Ovary (tissue), 7 donors: ENCODE measurements at regions not wholly inside any gene's neighbourhood (a gene's known extent, or its start where the extent isn't known, plus 50 kb on each side); places are given as distances from the start of the nearest gene placed in this dataset.

Experiments used
- DNase-seq, 5 donors: peaks; one replicate each; pipeline ENCODE4 v3.0.0-alpha.2; 2019 to 2020
- H3K27ac ChIP-seq, 2 donors: fragments of 200-600 bp; one replicate each; pipeline versions ENCODE4 v1.5.1 to v1.8.0; 2019 to 2022
- H3K27me3 ChIP-seq: fragments of 200-600 bp; one replicate; pipeline ENCODE4 v1.8.0; 2022
- H3K36me3 ChIP-seq: fragments of 200-600 bp; sonication (generic); one replicate; pipeline ENCODE4 v1.5.1; 2019
- H3K4me1 ChIP-seq: one replicate; pipeline ENCODE4 v1.8.1; 2013; ENCODE audit warnings: mild to moderate bottlenecking, moderate library complexity; ENCODE audit not compliant: insufficient read depth
- H3K4me3 ChIP-seq: fragments of 200-600 bp; sonication (generic); one replicate; pipeline ENCODE4 v1.5.1; 2017
- H3K9me3 ChIP-seq, 2 donors: fragments of 200-600 bp in 1 of 2; sonication (generic) in 1 of 2; one replicate each; pipeline versions ENCODE4 v1.5.1 to v1.8.1; 2013 to 2019; ENCODE audit warnings: mild to moderate bottlenecking in 1 of 2, moderate library complexity in 1 of 2
- CTCF ChIP-seq, 3 donors: fragments of 450-650 bp in 2 of 3; fragments of 200-600 bp in 1 of 3; IDR thresholded peaks; one replicate each; pipeline versions ENCODE4 v1.5.1 to v1.8.0; 2016 to 2022; ENCODE audit warnings: antibody characterized with exemption in 3 of 3, mild to moderate bottlenecking in 1 of 3
- EP300 ChIP-seq: sonication (generic); formaldehyde crosslinking; IDR thresholded peaks from one replicate; pipeline ENCODE4 v1.6.1; 2017; ENCODE audit warnings: antibody characterized with exemption
- POLR2A ChIP-seq: fragments of 450-650 bp; IDR thresholded peaks from one replicate; pipeline ENCODE4 v1.6.1; 2017; ENCODE audit warnings: antibody characterized with exemption, mild to moderate bottlenecking, moderate library complexity
- whole genome bisulfite sequencing, 3 donors: extraction: QIAGEN DNeasy Blood & Tissue Kit in 1 of 3; methylation state at CpG; one replicate each; pipeline versions ENCODE4 v1.1.5 to v1.1.7; 2013 to 2017; 5-methylcytosine and 5-hydroxymethylcytosine counted together
- intact Hi-C, 4 donors: fragments of 100-400 bp; cut with DNase I; formaldehyde crosslinking; loops; one replicate each; pipeline versions ENCODE4 v1.11.0 to v1.15.1; 2022 to 2023
- donor health status: DM: no; HTN: no; CAD: no; lungs with moderate emphysema.
- donor health status: DM: no; HTN: no; CAD: no.
- donor health status: Bipolar disorder and iron deficiency.
- donor health status: DM: no; HTN: no; CAD: no.
- donor health status: DM: yes; HTN: yes; CAD: no.

GRCh38 chr1:114314576-114314975 is 160.9 kb upstream of the SYT6 start:
- no peaks in the 10 kb centered on the region for H3K36me3 ChIP-seq
- no peak for DNase-seq
- TF ChIP-seq EP300: no peak
- TF ChIP-seq POLR2A: no peak
- no peak for TF ChIP-seq CTCF (IDR thresholded peaks at IDR 0.05)
- H3K4me1 ChIP-seq: peaks cover 4% of the 10 kb centered on the region
- no peaks in the 10 kb centered on the region for H3K27me3 ChIP-seq
- intact Hi-C loops: no loop called here
- 78 to 89% (median 84%) methylated on average over 3 of the region's 3 CpGs for WGBS, 3 donors
- H3K27ac ChIP-seq: no peak overlapping the region
- no peak overlapping the region for H3K4me3 ChIP-seq
- no peaks in the 10 kb centered on the region for H3K9me3 ChIP-seq

GRCh38 chr1:114314098-114314497 is 160.4 kb upstream of the SYT6 start:
- no peaks in the 10 kb centered on the region for H3K27me3 ChIP-seq
- peaks cover 4% of the 10 kb centered on the region for H3K4me1 ChIP-seq
- no peaks in the 10 kb centered on the region for H3K36me3 ChIP-seq
- no peak for TF ChIP-seq CTCF (IDR thresholded peaks at IDR 0.05)
- no peak for TF ChIP-seq EP300
- no peak for TF ChIP-seq POLR2A
- no peaks in the 10 kb centered on the region for H3K9me3 ChIP-seq
- DNase-seq: no peak
- no peak overlapping the region for H3K27ac ChIP-seq
- intact Hi-C loops: no loop called here
- 62 to 95% (median 93%) methylated on average over 1 of the region's 1 CpG for WGBS, 3 donors
- no peak overlapping the region for H3K4me3 ChIP-seq

- WGBS, 3 donors: 2 to 4% (median 3%) methylated on average over 3 of the region's 3 CpGs
- H3K27ac ChIP-seq: no peak overlapping the region
Measured at GRCh38 chr1:114310695-114311271, 157.1 kb upstream of the SYT6 start.

GRCh38 chr1:114302821-114303220 is 149.2 kb upstream of the SYT6 start:
- DNase-seq: no peak
- H3K4me1 ChIP-seq: peaks cover 8% of the 10 kb centered on the region
- intact Hi-C loops: no loop called here
- no peaks in the 10 kb centered on the region for H3K36me3 ChIP-seq
- no peaks in the 10 kb centered on the region for H3K9me3 ChIP-seq
- no peak overlapping the region for H3K27ac ChIP-seq
- TF ChIP-seq EP300 (no peak), POLR2A (no peak), CTCF (IDR thresholded peaks at IDR 0.05) (no peak)
- no peaks in the 10 kb centered on the region for H3K27me3 ChIP-seq
- WGBS, 3 donors: 95 to 99% (median 98%) methylated on average over 2 of the region's 2 CpGs
- no peak overlapping the region for H3K4me3 ChIP-seq

More at GRCh38 chr1:114310695-114311271, 157.1 kb upstream of the SYT6 start:
- intact Hi-C loops: no loop called here
- no peaks in the 10 kb centered on the region for H3K36me3 ChIP-seq
- no peak overlapping the region for H3K4me3 ChIP-seq
- DNase-seq: peak; percentile 41 to 55 (median 43)
- H3K9me3 ChIP-seq: no peaks in the 10 kb centered on the region
- peaks cover 4% of the 10 kb centered on the region for H3K4me1 ChIP-seq
- TF ChIP-seq CTCF (IDR thresholded peaks at IDR 0.05): no peak
- TF ChIP-seq EP300: no peak
- no peak for TF ChIP-seq POLR2A
- no peaks in the 10 kb centered on the region for H3K27me3 ChIP-seq
